T-helper 2 cell treated with Interferon-gamma antibody and Interleukin-4, amounts not matched to agents 100 ng/mL and 5 ng/mL, for 36 hours (primary cell): ENCODE measurements at regions not wholly inside any gene's neighbourhood (a gene's known extent, or its start where the extent isn't known, plus 50 kb on each side); places are given as distances from the start of the nearest gene placed in this dataset.
"Not testable (repeated sequence)": the region's sequence is repeated elsewhere in the genome, so short reads cannot be mapped to it uniquely, and the experiment has no call there.

ENCODE experiments used
- intact Hi-C: fragments of 100-400 bp; cut with micrococcal nuclease; formaldehyde crosslinking; loops from one replicate; pipeline ENCODE4 v1.15.1; 2023

DNA sequence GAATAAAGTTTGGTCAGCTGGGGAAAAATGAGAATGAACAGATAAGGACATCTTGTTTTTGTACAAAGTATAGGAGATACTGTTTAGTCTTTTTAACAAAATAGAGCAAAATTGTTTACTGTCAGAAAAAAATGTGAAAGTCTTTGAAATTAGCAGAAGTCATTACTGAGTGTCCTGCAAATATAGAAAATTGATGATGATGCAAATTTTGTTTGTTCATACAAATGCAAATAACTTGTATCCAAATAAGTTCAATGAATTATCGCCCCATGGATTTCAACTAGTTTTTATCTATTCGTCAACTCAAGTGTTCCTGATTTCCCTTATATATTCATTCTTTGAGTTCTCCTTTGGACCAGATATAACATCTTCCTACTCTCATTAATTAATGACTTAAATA lies 378.0 kb upstream of the SGO1 start:
- intact Hi-C loops: no loop called here

DNA sequence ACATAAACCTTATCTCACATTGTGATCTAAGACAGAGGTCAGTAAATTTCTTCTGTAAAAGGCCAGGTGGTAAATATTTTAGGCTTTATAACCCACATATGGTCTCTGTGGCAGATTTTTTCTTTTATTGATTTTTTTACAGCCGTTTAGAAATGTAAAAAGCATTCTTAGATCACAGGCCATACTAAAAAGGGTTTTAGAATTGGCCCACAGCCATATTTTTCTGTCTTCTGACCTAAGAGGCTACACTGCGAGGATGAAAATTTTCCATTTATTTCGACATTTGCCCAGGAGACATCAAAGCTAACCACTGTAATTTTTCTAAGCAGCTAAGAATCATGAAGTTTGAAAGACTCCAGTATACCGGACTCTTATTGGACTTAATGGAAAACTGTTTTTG lies 377.2 kb upstream of the SGO1 start:
- intact Hi-C loops: no loop called here

DNA sequence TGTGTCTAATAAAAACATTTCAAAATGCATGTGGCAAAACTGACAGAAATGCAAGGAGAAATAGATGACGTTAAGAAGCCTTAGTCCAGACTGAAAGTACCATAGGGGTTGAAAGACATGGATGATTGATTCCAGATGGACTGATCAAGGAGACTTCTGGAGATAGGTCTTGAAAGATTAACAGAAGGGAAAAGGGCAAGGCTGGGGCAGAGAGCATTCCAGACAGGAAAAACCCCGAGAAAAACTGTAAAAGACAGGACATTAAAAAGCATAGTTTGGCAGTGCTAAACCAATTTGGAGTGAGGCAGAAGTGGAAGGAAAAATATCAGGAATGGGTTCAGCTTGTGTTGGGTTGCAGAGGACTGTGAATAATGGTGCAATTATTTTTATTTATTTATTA lies 375.2 kb upstream of the SGO1 start:
- intact Hi-C loops: no loop called here

GRCh38 chr3:20560446-20560845 lies 374.4 kb upstream of the SGO1 start:
- intact Hi-C loops: not testable (repeated sequence)

- intact Hi-C loops: no loop called here
Observed at GRCh38 chr3:20558161-20558560, 372.2 kb upstream of the SGO1 start.

GRCh38 chr3:20556661-20557060 lies 370.7 kb upstream of the SGO1 start:
- intact Hi-C loops: no loop called here

DNA sequence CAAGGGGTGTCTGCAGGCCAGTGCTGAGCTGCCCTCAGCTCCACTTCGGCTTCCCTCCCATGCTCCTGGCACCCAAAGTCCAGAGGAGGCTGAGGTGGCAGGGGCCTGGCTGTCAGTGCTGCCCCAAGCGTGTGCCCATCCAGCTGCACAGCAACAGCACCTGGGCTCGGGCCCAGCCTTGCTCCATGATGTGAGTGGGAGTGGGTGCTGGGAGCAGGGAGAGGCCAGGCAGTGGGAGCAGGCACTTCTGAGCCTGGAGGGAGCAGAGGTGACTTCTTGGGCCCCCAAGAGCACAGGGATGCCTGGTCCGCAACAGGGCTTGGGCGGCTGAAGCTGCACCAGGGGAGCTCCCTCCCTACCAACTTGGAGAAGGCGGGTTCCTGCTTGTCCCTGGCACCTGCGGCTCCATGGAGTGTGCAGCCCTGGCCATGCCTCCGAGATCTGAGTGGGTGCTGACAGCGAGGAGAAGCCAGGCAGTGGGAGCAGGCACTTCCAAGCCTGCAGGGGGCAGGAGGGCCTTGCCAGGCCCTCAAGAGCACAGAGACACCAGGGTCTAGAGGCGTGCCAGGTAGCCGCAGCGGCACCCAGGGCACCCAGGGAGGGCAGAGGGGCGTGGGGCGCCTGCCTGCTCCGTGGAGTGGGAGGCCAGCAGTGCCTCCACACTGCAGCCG lies 366.7 kb upstream of the SGO1 start:
- intact Hi-C loops: no loop called here

DNA sequence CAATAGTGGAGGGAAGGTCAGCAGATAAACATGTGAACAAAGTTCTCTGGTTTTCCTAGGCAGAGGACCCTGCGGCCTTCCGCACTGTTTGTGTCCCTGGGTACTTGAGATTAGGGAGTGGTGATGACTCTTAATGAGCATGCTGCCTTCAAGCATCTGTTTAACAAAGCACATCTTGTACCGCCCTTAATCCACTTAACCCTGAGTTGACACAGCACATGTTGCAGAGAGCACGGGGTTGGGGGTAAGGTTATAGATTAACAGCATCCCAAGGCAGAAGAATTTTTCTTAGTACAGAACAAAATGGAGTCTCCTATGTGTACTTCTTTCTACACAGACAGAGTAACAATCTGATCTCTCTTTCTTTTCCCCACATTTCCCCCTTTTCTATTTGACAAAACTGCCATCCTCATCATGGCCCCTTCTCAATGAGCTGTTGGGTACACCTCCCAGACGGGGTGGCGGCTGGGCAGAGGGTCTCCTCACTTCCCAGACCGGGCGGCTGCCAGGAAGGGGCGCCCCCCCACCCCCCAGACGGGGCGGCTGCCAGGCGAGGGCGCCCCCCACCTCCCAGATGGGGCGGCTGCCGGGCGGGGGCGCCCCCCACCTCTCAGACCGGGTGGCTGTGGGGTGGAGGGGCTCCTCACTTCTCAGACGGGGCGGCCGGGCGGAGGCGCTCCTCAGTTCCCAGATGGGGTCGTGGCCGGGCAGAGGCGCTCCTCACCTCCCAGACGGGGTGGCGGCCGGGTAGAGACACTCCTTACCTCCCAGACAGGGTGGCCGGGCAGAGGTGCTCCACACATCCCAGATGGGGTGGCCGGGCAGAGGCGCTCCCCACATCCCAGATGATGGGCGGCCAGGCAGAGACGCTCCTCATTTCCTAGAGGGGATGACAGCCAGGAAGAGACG lies 361.6 kb upstream of the SGO1 start:
- intact Hi-C loops: not testable (repeated sequence)

- intact Hi-C loops: no loop called here
Observed at GRCh38 chr3:20546636-20547035, 360.6 kb upstream of the SGO1 start.

GRCh38 chr3:20543535-20544226 lies 357.7 kb upstream of the SGO1 start:
- intact Hi-C loops: no loop called here

- intact Hi-C loops: no loop called here
Observed at GRCh38 chr3:20540066-20540465, 354.1 kb upstream of the SGO1 start.

GRCh38 chr3:20539666-20540065 lies 353.7 kb upstream of the SGO1 start:
- intact Hi-C loops: no loop called here

GRCh38 chr3:20537234-20537633 lies 351.2 kb upstream of the SGO1 start:
- intact Hi-C loops: no loop called here

DNA sequence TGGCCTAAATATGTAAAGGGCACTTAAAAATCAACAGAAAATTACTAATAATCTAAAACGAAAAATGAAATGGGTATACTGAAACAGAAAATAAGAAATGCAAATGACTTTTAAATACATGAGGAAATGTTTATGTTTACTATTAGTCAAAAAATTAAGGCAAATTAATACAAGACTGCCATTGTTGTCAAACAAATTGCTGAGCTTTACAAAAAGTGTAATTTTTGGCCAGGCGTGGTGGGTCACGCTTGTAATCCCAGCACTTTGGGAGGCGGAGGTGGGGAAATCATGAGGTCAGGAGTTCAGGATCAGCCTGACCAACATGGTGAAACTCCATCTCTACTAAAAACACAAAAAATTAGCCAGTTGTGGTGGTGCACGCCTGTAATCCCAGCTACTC lies 343.9 kb upstream of the SGO1 start:
- intact Hi-C loops: no loop called here

GRCh38 chr3:20528180-20528770 lies 342.3 kb upstream of the SGO1 start:
- intact Hi-C loops: no loop called here

DNA sequence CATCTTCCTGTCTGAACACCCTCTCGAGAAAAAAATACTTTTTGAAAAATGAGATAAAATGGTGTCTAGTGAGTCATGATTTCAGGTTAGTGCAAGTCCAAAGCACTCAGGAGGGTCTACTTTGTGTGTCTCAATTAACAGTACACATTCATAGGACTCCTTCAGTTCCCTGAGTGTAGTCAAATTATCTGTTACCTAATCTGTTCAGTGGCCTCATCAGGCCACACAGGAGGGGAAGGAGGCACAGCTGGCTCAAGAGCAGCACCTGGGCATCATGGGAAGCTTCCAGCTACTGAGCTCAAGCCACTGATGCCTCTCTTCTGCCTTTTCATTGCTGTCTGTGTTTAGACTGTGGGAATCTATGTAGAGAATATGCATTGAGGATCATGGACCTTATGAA lies 341.4 kb upstream of the SGO1 start:
- intact Hi-C loops: no loop called here

GRCh38 chr3:20524328-20524727 lies 338.3 kb upstream of the SGO1 start:
- intact Hi-C loops: no loop called here

GRCh38 chr3:20523293-20523692 lies 337.3 kb upstream of the SGO1 start:
- intact Hi-C loops: no loop called here

- intact Hi-C loops: not testable (repeated sequence)
Observed at GRCh38 chr3:20517316-20517715, 331.3 kb upstream of the SGO1 start.

DNA sequence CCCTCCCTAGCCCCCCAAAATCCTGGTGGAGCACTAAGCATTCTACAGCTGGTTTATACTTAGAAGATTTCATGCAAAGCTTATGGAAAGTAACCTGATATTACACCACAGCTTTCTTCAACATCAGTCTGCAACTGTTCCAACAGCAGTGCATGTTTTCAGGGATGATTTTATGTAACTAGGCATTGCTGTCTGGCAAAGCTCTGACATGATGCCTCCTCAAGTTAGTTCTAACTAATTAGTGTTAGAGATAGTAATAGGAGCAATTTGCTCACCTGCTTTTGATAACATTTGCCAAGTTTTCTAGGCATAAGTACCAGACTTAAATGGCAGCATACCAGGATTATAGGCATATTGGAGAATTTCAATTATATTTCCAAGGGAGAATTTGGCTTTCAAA lies 330.3 kb upstream of the SGO1 start:
- intact Hi-C loops: no loop called here

GRCh38 chr3:20515834-20516233 lies 329.8 kb upstream of the SGO1 start:
- intact Hi-C loops: no loop called here
